ENCODE measurements at regions not wholly inside any gene's neighbourhood (a gene's known extent, or its start where the extent isn't known, plus 50 kb on each side); places are given as distances from the start of the nearest gene placed in this dataset.
A peak's percentile ranks its signal among the peaks of the same experiment; 100 is the strongest.

DNA sequence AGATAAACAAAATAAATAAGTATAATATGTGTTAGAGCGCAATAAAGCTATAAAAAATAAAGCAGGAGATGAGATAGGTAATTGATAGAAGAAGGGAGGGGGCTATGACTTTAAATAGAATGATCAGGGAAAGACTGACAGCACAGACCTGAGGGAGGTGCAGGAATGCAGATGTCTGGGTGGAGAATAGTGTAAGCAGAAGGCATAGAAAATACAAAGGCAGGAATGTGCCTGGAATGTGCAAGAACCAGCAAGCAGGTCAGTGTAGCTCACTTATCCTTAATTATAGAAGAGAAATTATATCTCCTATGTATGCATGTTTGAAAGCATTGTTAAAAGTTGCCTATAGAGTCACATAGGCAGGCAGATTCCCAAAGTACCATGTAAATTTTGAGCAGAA, 239.4 kb upstream of the SOX14 start:
- DNase-seq (ENCODE audit: low read depth, low spot score) = peak; percentile 15
- Histone ChIP-seq H3K4me3 (ENCODE audit: insufficient read length, low read depth) (no peak overlapping the region), H3K9me3 (ENCODE audit: insufficient read depth, low read length) (no peaks in the 10 kb centered on the region), H3K4me1 (ENCODE audit: insufficient read depth, insufficient read length) (no peaks in the 10 kb centered on the region), H3K36me3 (ENCODE audit: insufficient read depth, insufficient read length, low read length) (no peaks in the 10 kb centered on the region), H3K9ac (ENCODE audit: insufficient read length, low read depth) (no peak overlapping the region), H3K27me3 (ENCODE audit: insufficient read depth, insufficient read length) (no peaks in the 10 kb centered on the region)
- TF ChIP-seq YY1 (IDR thresholded peaks at IDR 0.05; ENCODE audit: insufficient read depth, insufficient read length) (no peak), ZNF274 (IDR thresholded peaks at IDR 0.05; ENCODE audit: low read depth, low read length) (no peak), SUZ12 (IDR thresholded peaks at IDR 0.05; ENCODE audit: extremely low read depth, insufficient read depth, insufficient read length) (no peak)

GRCh38 chr3:137525471-137525870, 238.6 kb upstream of the SOX14 start:
- Histone ChIP-seq H3K4me1 (ENCODE audit: insufficient read depth, insufficient read length) (no peaks in the 10 kb centered on the region), H3K9me3 (ENCODE audit: insufficient read depth, low read length) (no peaks in the 10 kb centered on the region), H3K9ac (ENCODE audit: insufficient read length, low read depth) (no peak overlapping the region), H3K27me3 (ENCODE audit: insufficient read depth, insufficient read length) (no peaks in the 10 kb centered on the region), H3K36me3 (ENCODE audit: insufficient read depth, insufficient read length, low read length) (no peaks in the 10 kb centered on the region), H3K4me3 (ENCODE audit: insufficient read length, low read depth) (no peak overlapping the region)
- TF ChIP-seq SUZ12 (IDR thresholded peaks at IDR 0.05; ENCODE audit: extremely low read depth, insufficient read depth, insufficient read length) (no peak), ZNF274 (IDR thresholded peaks at IDR 0.05; ENCODE audit: low read depth, low read length) (no peak), YY1 (IDR thresholded peaks at IDR 0.05; ENCODE audit: insufficient read depth, insufficient read length) (no peak)
- no peak for DNase-seq (ENCODE audit: low read depth, low spot score)

DNA sequence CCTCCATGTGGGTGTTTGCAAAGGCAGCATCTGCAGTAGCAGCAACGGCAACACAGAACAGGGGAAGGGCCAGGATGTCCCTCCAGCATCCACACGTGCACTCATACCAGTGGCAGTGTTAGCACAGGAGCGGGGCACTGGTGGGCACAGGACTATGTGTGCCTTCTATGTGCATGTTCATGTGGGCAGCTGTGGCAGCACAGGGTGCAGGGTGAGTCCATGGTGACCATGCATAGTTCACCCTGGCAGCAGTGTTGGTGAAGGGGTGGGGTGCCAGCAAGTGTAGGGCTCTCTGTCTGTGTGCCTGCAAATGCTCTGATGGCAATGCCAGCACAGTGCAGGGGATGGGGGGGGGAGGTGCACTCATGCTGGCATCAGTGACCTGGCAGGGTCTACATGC, 222.1 kb upstream of the SOX14 start:
- TF ChIP-seq YY1 (IDR thresholded peaks at IDR 0.05; ENCODE audit: insufficient read depth, insufficient read length) = no peak
- no peak for TF ChIP-seq SUZ12 (IDR thresholded peaks at IDR 0.05; ENCODE audit: extremely low read depth, insufficient read depth, insufficient read length)
- no peak for TF ChIP-seq ZNF274 (IDR thresholded peaks at IDR 0.05; ENCODE audit: low read depth, low read length)
- H3K36me3 ChIP-seq (ENCODE audit: insufficient read depth, insufficient read length, low read length) = no peaks in the 10 kb centered on the region
- no peak overlapping the region for H3K9ac ChIP-seq (ENCODE audit: insufficient read length, low read depth)
- peaks cover 3% of the 10 kb centered on the region for H3K4me1 ChIP-seq (ENCODE audit: insufficient read depth, insufficient read length)
- no peaks in the 10 kb centered on the region for H3K9me3 ChIP-seq (ENCODE audit: insufficient read depth, low read length)
- H3K27me3 ChIP-seq (ENCODE audit: insufficient read depth, insufficient read length) = no peaks in the 10 kb centered on the region
- DNase-seq (ENCODE audit: low read depth, low spot score) = no peak
- H3K4me3 ChIP-seq (ENCODE audit: insufficient read length, low read depth) = no peak overlapping the region

DNA sequence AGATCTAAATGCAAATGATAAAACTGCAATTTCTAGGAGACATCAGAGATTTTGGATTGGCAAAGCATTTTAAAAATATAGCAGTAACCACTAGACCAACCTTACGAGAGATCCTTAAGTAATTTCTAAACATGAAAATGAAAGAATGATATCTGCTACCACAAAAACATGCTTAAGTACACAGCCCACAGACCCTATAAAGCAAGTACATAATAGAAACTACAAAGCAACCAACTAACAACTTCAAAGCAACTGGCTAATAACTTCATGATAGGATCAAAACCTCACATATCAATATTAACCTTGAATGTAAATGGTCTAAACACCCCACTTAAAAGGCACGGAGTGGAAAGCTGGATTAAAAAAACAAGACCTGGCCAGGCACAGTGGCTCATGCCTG, 209.9 kb upstream of the SOX14 start:
- H3K4me1 ChIP-seq (ENCODE audit: insufficient read depth, insufficient read length) = no peaks in the 10 kb centered on the region
- H3K4me3 ChIP-seq (ENCODE audit: insufficient read length, low read depth) = no peak overlapping the region
- no peak overlapping the region for H3K9ac ChIP-seq (ENCODE audit: insufficient read length, low read depth)
- DNase-seq (ENCODE audit: low read depth, low spot score) = no peak
- no peaks in the 10 kb centered on the region for H3K9me3 ChIP-seq (ENCODE audit: insufficient read depth, low read length)
- no peaks in the 10 kb centered on the region for H3K36me3 ChIP-seq (ENCODE audit: insufficient read depth, insufficient read length, low read length)
- no peaks in the 10 kb centered on the region for H3K27me3 ChIP-seq (ENCODE audit: insufficient read depth, insufficient read length)
- TF ChIP-seq YY1 (IDR thresholded peaks at IDR 0.05; ENCODE audit: insufficient read depth, insufficient read length) = no peak
- no peak for TF ChIP-seq ZNF274 (IDR thresholded peaks at IDR 0.05; ENCODE audit: low read depth, low read length)
- TF ChIP-seq SUZ12 (IDR thresholded peaks at IDR 0.05; ENCODE audit: extremely low read depth, insufficient read depth, insufficient read length) = no peak

- Histone ChIP-seq H3K36me3 (ENCODE audit: insufficient read depth, insufficient read length, low read length) (no peaks in the 10 kb centered on the region), H3K27me3 (ENCODE audit: insufficient read depth, insufficient read length) (no peaks in the 10 kb centered on the region), H3K9me3 (ENCODE audit: insufficient read depth, low read length) (no peaks in the 10 kb centered on the region; the same call in 1 of the 2 replicates), H3K9ac (ENCODE audit: insufficient read length, low read depth) (no peak overlapping the region), H3K4me3 (ENCODE audit: insufficient read length, low read depth) (no peak overlapping the region), H3K4me1 (ENCODE audit: insufficient read depth, insufficient read length) (no peaks in the 10 kb centered on the region)
- no peak for DNase-seq (ENCODE audit: low read depth, low spot score)
- TF ChIP-seq SUZ12 (IDR thresholded peaks at IDR 0.05; ENCODE audit: extremely low read depth, insufficient read depth, insufficient read length) = no peak
- TF ChIP-seq YY1 (IDR thresholded peaks at IDR 0.05; ENCODE audit: insufficient read depth, insufficient read length) = no peak
- TF ChIP-seq ZNF274 (IDR thresholded peaks at IDR 0.05; ENCODE audit: low read depth, low read length) = no peak
These were observed 195.2 kb upstream of the SOX14 start for GRCh38 chr3:137568880-137569279.

GRCh38 chr3:137572931-137573330, 191.2 kb upstream of the SOX14 start:
- peaks cover 2% of the 10 kb centered on the region; the same call in 1 of the 2 replicates for H3K9me3 ChIP-seq (ENCODE audit: insufficient read depth, low read length)
- DNase-seq (ENCODE audit: low read depth, low spot score) = no peak
- H3K27me3 ChIP-seq (ENCODE audit: insufficient read depth, insufficient read length) = no peaks in the 10 kb centered on the region
- no peaks in the 10 kb centered on the region for H3K4me1 ChIP-seq (ENCODE audit: insufficient read depth, insufficient read length)
- H3K9ac ChIP-seq (ENCODE audit: insufficient read length, low read depth) = no peak overlapping the region
- no peaks in the 10 kb centered on the region for H3K36me3 ChIP-seq (ENCODE audit: insufficient read depth, insufficient read length, low read length)
- no peak for TF ChIP-seq SUZ12 (IDR thresholded peaks at IDR 0.05; ENCODE audit: extremely low read depth, insufficient read depth, insufficient read length)
- TF ChIP-seq ZNF274 (IDR thresholded peaks at IDR 0.05; ENCODE audit: low read depth, low read length) = no peak
- TF ChIP-seq YY1 (IDR thresholded peaks at IDR 0.05; ENCODE audit: insufficient read depth, insufficient read length) = no peak
- no peak overlapping the region for H3K4me3 ChIP-seq (ENCODE audit: insufficient read length, low read depth)

GRCh38 chr3:137582484-137582883, 181.6 kb upstream of the SOX14 start:
- H3K4me1 ChIP-seq (ENCODE audit: insufficient read depth, insufficient read length) = no peaks in the 10 kb centered on the region
- H3K36me3 ChIP-seq (ENCODE audit: insufficient read depth, insufficient read length, low read length) = no peaks in the 10 kb centered on the region
- peak; percentile 87 for DNase-seq (ENCODE audit: low read depth, low spot score)
- TF ChIP-seq ZNF274 (IDR thresholded peaks at IDR 0.05; ENCODE audit: low read depth, low read length) = no peak
- TF ChIP-seq YY1 (IDR thresholded peaks at IDR 0.05; ENCODE audit: insufficient read depth, insufficient read length) = no peak
- TF ChIP-seq SUZ12 (IDR thresholded peaks at IDR 0.05; ENCODE audit: extremely low read depth, insufficient read depth, insufficient read length) = no peak
- H3K4me3 ChIP-seq (ENCODE audit: insufficient read length, low read depth) = no peak overlapping the region
- no peaks in the 10 kb centered on the region for H3K27me3 ChIP-seq (ENCODE audit: insufficient read depth, insufficient read length)
- no peak overlapping the region for H3K9ac ChIP-seq (ENCODE audit: insufficient read length, low read depth)
- peaks cover 29% of the 10 kb centered on the region for H3K9me3 ChIP-seq (ENCODE audit: insufficient read depth, low read length)

All from NT2/D1 (cell line).